ENCODE measurements at regions not wholly inside any gene's neighbourhood (a gene's known extent, or its start where the extent isn't known, plus 50 kb on each side); places are given as distances from the start of the nearest gene placed in this dataset.

GRCh38 chr2:33897741-33898140 lies 298.6 kb upstream of the FAM98A start:
- no peak overlapping the region for H3K4me3 ChIP-seq (replicated peaks; ENCODE audit: low read depth, low read length)
- no peak for TF ChIP-seq CTCF (IDR thresholded peaks at IDR 0.05; ENCODE audit: low read depth, low read length, missing control alignments)
- no peak for DNase-seq (ENCODE audit: extremely low read depth, low read depth)

GRCh38 chr2:33893824-33894223 lies 294.7 kb upstream of the FAM98A start:
- no peak overlapping the region for H3K4me3 ChIP-seq (replicated peaks; ENCODE audit: low read depth, low read length)
- no peak for TF ChIP-seq CTCF (IDR thresholded peaks at IDR 0.05; ENCODE audit: low read depth, low read length, missing control alignments)
- DNase-seq (ENCODE audit: extremely low read depth, low read depth) = no peak

- H3K4me3 ChIP-seq (replicated peaks; ENCODE audit: low read depth, low read length) = no peak overlapping the region
- no peak for DNase-seq (ENCODE audit: extremely low read depth, low read depth)
- TF ChIP-seq CTCF (IDR thresholded peaks at IDR 0.05; ENCODE audit: low read depth, low read length, missing control alignments) = no peak
Measured at GRCh38 chr2:33891616-33892015, 292.5 kb upstream of the FAM98A start.

GRCh38 chr2:33890686-33891085 lies 291.6 kb upstream of the FAM98A start:
- no peak for DNase-seq (ENCODE audit: extremely low read depth, low read depth)
- TF ChIP-seq CTCF (IDR thresholded peaks at IDR 0.05; ENCODE audit: low read depth, low read length, missing control alignments) = no peak
- H3K4me3 ChIP-seq (replicated peaks; ENCODE audit: low read depth, low read length) = no peak overlapping the region

GRCh38 chr2:33877348-33878016 lies 278.4 kb upstream of the FAM98A start:
- no peak for DNase-seq (ENCODE audit: extremely low read depth, low read depth)
- TF ChIP-seq CTCF (IDR thresholded peaks at IDR 0.05; ENCODE audit: low read depth, low read length, missing control alignments) = no peak
- no peak overlapping the region for H3K4me3 ChIP-seq (replicated peaks; ENCODE audit: low read depth, low read length)

- no peak overlapping the region for H3K4me3 ChIP-seq (replicated peaks; ENCODE audit: low read depth, low read length)
- no peak for DNase-seq (ENCODE audit: extremely low read depth, low read depth)
- no peak for TF ChIP-seq CTCF (IDR thresholded peaks at IDR 0.05; ENCODE audit: low read depth, low read length, missing control alignments)
Measured at GRCh38 chr2:33873076-33873605, 274.0 kb upstream of the FAM98A start.

All from HFF-Myc (cell line).